Mammary epithelial cell (primary cell): ENCODE measurements at regions not wholly inside any gene's neighbourhood (a gene's known extent, or its start where the extent isn't known, plus 50 kb on each side); places are given as distances from the start of the nearest gene placed in this dataset.

Experiments
- EZH2 ChIP-seq: IDR thresholded peaks from 2 replicates; pipeline ENCODE4 v1.6.1; 2012; ENCODE audit warnings: low read length, inconsistent platforms, borderline replicate concordance
- TF ChIP-seq, protein P1 (sequence below), 2 donors: IDR thresholded peaks in 1 of 2; conservative IDR thresholded peaks in 1 of 2; 2 replicates each; pipeline ENCODE4 v1.5.1; 2011 to 2012; ENCODE audit warnings: inconsistent platforms in 2 of 2, low read length in 2 of 2, mild to moderate bottlenecking in 2 of 2, control low read depth in 1 of 2, low read depth in 1 of 2; ENCODE audit not compliant: insufficient read depth in 1 of 2; ENCODE audit errors: extremely low read depth in 1 of 2

DNA sequence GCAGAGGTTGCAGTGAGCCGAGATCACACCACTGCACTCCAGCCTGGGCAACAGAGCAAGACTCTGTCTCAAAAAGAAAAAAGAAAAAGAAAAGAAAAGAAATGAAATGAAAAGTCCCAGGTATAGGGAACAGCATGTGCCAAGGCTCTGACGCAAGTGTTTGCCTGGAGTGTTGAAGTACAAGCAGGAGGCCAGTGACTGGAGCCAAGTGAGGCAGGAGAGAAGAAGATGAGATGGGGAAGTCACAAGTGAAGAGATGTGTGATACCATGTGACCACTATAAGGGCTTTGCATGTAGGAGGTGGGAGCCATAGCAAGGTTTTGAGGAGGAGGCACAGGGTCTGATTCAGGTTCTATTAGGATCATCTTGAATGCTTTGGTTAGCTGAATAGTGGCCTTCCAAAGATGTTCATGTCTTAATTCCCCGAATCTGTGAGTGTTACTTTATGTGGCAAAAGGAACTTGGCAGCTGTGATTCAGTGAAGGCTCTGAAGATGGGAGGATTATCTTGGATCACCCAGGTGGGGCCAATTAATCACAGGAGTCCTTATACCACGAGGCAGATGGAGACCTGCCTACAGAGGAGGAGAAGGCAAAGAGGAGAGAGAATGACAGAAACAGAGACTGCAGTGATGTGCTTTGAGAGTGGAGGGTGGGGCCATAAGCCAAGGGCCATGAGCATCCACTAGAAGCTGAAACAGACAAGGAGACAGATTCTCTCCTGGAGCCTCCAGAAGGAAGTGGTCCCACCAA is 91.1 kb upstream of the PTPN1 start:
- TF ChIP-seq, protein P1, sequence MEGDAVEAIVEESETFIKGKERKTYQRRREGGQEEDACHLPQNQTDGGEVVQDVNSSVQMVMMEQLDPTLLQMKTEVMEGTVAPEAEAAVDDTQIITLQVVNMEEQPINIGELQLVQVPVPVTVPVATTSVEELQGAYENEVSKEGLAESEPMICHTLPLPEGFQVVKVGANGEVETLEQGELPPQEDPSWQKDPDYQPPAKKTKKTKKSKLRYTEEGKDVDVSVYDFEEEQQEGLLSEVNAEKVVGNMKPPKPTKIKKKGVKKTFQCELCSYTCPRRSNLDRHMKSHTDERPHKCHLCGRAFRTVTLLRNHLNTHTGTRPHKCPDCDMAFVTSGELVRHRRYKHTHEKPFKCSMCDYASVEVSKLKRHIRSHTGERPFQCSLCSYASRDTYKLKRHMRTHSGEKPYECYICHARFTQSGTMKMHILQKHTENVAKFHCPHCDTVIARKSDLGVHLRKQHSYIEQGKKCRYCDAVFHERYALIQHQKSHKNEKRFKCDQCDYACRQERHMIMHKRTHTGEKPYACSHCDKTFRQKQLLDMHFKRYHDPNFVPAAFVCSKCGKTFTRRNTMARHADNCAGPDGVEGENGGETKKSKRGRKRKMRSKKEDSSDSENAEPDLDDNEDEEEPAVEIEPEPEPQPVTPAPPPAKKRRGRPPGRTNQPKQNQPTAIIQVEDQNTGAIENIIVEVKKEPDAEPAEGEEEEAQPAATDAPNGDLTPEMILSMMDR (conservative IDR thresholded peaks at IDR 0.05 in 1 of 2, IDR thresholded peaks at IDR 0.05 in 1 of 2; ENCODE audit: extremely low read depth in 1 of 2, insufficient read depth in 1 of 2, low read depth in 1 of 2, low read length in 2 of 2) = no peak
- no peak for TF ChIP-seq EZH2
